Left lung (tissue), 4 donors: ENCODE measurements at regions not wholly inside any gene's neighbourhood (a gene's known extent, or its start where the extent isn't known, plus 50 kb on each side); places are given as distances from the start of the nearest gene placed in this dataset.

ENCODE experiments used
- ATAC-seq: fragments of 200-7000 bp; cut with Tn5 transposase; one replicate; pipeline ENCODE4 v1.9.1; 2020; ENCODE audit warnings: moderate library complexity
- DNase-seq, 4 donors: peaks; one replicate each; pipeline ENCODE4 v3.0.0-alpha.2; 2013 to 2020
- H3K27ac ChIP-seq, 2 donors: fragments of 200-600 bp; sonication (generic) in 1 of 2; one replicate each; pipeline versions ENCODE4 v1.5.0 to v1.8.0; 2020 to 2021
- H3K27me3 ChIP-seq, 2 donors: fragments of 200-600 bp; sonication (generic) in 1 of 2; one replicate each; pipeline versions ENCODE4 v1.5.0 to v1.8.0; 2020 to 2021
- H3K36me3 ChIP-seq, 2 donors: fragments of 200-600 bp; sonication (generic) in 1 of 2; one replicate each; pipeline versions ENCODE4 v1.5.0 to v1.8.0; 2020 to 2021
- H3K4me1 ChIP-seq, 2 donors: fragments of 200-600 bp; one replicate each; pipeline ENCODE4 v1.8.0; 2021
- H3K4me3 ChIP-seq, 2 donors: fragments of 200-600 bp; sonication (generic) in 1 of 2; one replicate each; pipeline versions ENCODE4 v1.5.0 to v1.8.0; 2020 to 2021; ENCODE audit warnings: mild to moderate bottlenecking in 1 of 2
- H3K9me3 ChIP-seq, 2 donors: fragments of 200-600 bp; sonication (generic) in 1 of 2; one replicate each; pipeline versions ENCODE4 v1.5.0 to v1.8.0; 2020 to 2021
- intact Hi-C, 2 donors: fragments of 100-400 bp; cut with DNase I; formaldehyde crosslinking; loops; one replicate each; pipeline versions ENCODE4 v1.11.2 to v1.14.2; 2022
- TF ChIP-seq, protein P1 (sequence below), 2 donors: fragments of 200-600 bp; sonication (generic) in 1 of 2; IDR thresholded peaks; one replicate each; pipeline versions ENCODE4 v1.5.0 to v1.8.0; 2021; ENCODE audit warnings: antibody characterized with exemption in 2 of 2
- donor health status: DM: no; HTN: yes; CAD: no.
- donor health status: DM: no; HTN: no; CAD: no.

DNA sequence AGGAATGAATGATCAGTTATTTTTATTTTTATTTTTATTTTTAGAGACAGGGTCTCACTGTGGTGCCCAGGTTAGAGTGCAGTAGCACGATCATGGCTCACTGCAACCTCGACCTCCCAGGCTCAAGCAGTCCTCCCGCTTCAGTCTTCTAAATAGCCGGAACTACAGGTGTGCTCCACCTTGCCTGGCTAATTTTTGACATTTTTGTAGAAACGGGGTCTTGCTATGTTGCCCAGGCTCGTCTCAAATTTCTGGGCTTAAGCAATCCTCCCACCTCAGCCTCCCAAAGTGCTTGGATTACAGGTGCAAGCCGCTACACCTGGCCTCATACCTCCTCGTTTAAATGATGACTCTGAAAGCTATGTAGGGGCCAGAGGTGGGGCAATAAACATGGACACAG lies 706.0 kb downstream of the MED13L start:
- H3K27ac ChIP-seq, result no peak overlapping the region
- no peaks in the 10 kb centered on the region for H3K4me1 ChIP-seq
- DNase-seq (no peak), ATAC-seq (no peak)
- no peaks in the 10 kb centered on the region for H3K9me3 ChIP-seq
- intact Hi-C loops, result no loop called here
- H3K4me3 ChIP-seq, result no peak overlapping the region
- H3K36me3 ChIP-seq, result no peaks in the 10 kb centered on the region
- no peaks in the 10 kb centered on the region for H3K27me3 ChIP-seq
- TF ChIP-seq, protein P1, sequence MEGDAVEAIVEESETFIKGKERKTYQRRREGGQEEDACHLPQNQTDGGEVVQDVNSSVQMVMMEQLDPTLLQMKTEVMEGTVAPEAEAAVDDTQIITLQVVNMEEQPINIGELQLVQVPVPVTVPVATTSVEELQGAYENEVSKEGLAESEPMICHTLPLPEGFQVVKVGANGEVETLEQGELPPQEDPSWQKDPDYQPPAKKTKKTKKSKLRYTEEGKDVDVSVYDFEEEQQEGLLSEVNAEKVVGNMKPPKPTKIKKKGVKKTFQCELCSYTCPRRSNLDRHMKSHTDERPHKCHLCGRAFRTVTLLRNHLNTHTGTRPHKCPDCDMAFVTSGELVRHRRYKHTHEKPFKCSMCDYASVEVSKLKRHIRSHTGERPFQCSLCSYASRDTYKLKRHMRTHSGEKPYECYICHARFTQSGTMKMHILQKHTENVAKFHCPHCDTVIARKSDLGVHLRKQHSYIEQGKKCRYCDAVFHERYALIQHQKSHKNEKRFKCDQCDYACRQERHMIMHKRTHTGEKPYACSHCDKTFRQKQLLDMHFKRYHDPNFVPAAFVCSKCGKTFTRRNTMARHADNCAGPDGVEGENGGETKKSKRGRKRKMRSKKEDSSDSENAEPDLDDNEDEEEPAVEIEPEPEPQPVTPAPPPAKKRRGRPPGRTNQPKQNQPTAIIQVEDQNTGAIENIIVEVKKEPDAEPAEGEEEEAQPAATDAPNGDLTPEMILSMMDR (IDR thresholded peaks at IDR 0.05), result no peak

DNA sequence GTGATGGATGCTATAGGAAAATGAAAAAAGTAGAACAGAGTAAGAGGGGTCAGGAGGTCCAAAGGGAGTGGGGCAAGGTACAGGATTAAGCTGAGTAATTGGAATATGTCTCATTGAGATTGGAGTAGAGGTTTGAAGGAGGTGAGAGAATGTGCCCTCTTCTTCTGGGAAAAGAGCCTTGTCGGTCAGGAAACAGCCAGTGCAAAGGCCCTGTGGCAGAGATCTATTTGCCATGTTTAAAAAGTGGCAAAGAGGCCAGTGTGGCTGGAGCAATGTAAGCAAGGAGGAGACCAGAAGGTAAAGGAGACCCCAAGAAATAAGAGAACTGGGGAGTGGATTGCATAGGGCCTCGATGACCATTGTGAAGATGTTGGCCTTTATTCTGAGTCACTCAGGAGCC lies 706.5 kb downstream of the MED13L start:
- DNase-seq, result no peak
- Histone ChIP-seq H3K36me3 (no peaks in the 10 kb centered on the region), H3K27me3 (no peaks in the 10 kb centered on the region), H3K27ac (no peak overlapping the region), H3K9me3 (no peaks in the 10 kb centered on the region), H3K4me1 (no peaks in the 10 kb centered on the region), H3K4me3 (no peak overlapping the region)
- no peak for ATAC-seq
- TF ChIP-seq, protein P1 (IDR thresholded peaks at IDR 0.05), result no peak
- intact Hi-C loops, result no loop called here

DNA sequence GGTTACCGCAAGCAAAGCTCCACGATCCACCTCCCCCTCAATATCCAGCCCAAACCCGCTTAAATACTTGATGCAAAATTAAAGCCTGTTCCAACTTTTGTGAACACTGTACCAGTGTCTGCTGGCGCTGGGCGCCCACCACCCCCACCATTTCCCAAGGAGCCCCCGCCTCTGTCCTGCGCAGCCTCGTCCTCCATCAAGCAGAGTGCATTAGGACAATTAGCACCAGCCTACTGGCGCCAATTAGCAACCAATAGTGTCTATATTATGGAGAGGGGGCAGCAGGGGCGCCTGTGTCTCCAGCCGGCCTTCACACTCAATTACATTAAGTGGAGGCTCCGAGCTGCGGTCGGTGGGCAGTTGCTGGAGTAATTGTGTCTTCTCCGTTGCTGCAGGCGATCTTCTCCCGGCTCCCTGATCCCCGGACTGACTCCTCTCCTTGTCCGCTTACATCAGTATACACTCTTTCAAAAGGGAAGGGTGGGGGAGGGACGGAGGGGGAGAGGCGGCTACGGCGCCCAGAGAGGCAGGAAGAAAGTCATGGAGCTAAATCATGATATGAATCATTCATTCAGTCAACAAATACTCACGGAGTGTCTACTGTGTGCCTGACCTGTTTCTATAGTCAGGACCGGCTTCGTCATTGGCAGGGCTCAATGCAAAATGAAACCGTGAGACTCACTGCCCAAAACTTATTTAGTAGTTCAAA lies 707.3 kb downstream of the MED13L start:
- no peak overlapping the region for H3K4me3 ChIP-seq
- peak in 1 of 4 donors; percentile 21 for DNase-seq
- intact Hi-C loops, result no loop called here

DNA sequence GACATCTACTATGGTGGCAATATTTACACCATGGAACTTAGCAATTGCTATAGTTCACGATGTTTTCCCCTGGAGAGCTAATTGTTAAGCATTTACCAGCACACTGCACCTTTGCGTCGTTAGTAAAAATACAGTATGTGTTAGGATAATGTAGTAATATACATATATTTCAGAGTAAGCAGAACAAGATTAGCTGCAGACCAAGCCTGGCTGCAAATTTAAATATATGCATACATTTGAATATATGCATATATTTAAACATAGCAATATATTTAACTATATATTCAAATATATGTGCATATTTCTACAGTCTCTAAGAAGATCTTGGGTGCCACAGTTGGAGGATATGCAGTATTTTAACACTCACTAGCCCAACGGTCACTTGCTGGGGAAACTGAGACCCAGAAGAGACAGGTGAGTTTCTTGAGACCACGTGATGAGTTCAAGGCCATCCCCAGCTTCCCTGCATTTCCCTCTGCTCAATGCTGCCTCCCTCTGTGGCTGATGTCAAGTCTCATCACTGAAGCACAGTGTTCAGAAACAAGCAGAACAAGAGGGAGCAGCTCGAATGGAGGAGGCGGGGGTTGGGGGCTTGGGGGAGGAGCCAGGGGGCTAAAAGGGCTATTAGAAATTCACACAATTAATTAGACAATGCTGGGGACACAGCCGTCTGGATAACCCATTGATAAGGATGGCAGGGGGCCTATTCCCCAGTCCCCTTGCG lies 708.0 kb downstream of the MED13L start:
- Histone ChIP-seq H3K27me3 (no peaks in the 10 kb centered on the region), H3K36me3 (no peaks in the 10 kb centered on the region), H3K9me3 (no peaks in the 10 kb centered on the region), H3K27ac (no peak overlapping the region), H3K4me1 (no peaks in the 10 kb centered on the region), H3K4me3 (no peak overlapping the region)
- TF ChIP-seq, protein P1 (IDR thresholded peaks at IDR 0.05), result no peak
- DNase-seq (no peak), ATAC-seq (no peak)
- intact Hi-C loops, result no loop called here

More for the DNA sequence above, 707.3 kb downstream of the MED13L start:
- no peaks in the 10 kb centered on the region for H3K4me1 ChIP-seq
- H3K36me3 ChIP-seq, result no peaks in the 10 kb centered on the region
- ATAC-seq, result no peak
- H3K27me3 ChIP-seq, result no peaks in the 10 kb centered on the region
- H3K9me3 ChIP-seq, result no peaks in the 10 kb centered on the region
- H3K27ac ChIP-seq, result no peak overlapping the region
- TF ChIP-seq, protein P1 (IDR thresholded peaks at IDR 0.05), result no peak

DNA sequence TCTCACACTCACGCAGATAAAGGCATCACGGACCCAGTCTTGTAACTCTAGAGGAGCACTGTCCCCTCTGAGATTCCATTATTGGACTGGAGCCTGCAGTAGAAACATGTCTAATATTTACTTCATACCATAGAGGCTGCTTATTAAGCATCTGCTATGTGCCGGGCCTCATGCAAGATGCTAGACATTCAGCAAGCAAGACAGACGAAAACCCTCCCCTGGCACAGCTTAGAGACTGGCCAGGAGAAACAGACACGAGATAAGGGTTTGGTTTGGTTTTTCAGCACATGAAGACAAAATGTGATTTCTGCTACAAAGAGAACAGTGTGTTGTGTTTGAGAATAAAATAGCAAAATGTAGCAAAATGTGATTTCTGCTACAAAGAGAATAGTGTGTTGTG lies 719.2 kb downstream of the MED13L start:
- Histone ChIP-seq H3K27me3 (no peaks in the 10 kb centered on the region), H3K27ac (no peak overlapping the region), H3K9me3 (no peaks in the 10 kb centered on the region), H3K4me1 (no peaks in the 10 kb centered on the region), H3K36me3 (no peaks in the 10 kb centered on the region), H3K4me3 (no peak overlapping the region)
- intact Hi-C loops, result no loop called here
- TF ChIP-seq, protein P1 (IDR thresholded peaks at IDR 0.05), result no peak
- no peak for ATAC-seq
- DNase-seq, result no peak
